ENCODE measurements at regions not wholly inside any gene's neighbourhood (a gene's known extent, or its start where the extent isn't known, plus 50 kb on each side); places are given as distances from the start of the nearest gene placed in this dataset.

GRCh38 chr9:2321523-2322148 is 300.0 kb upstream of the VLDLR start:
- CTCF ChIA-PET (ENCODE audit: low intra/inter-chr PET ratio) = no interaction called here
- POLR2A ChIA-PET = no interaction called here
- H3K4me3 ChIP-seq = no peak overlapping the region
- in situ Hi-C loops (cut with MboI) = no loop called here
- BruUV-seq (replicated peaks) = no TSS peak
- H3K4me1 ChIP-seq (replicated peaks in 1 of 2; ENCODE audit: control insufficient read depth in 2 of 2, insufficient read depth in 2 of 2, low read length in 2 of 2) = no peaks in the 10 kb centered on the region
- no peaks in the 10 kb centered on the region for H3K9me1 ChIP-seq (ENCODE audit: control insufficient read depth, insufficient read depth, low read length)
- FAIRE-seq (no peak), ATAC-seq (no peak), DNase-seq (ENCODE audit: extremely low read depth in 1 of 4, low spot score in 3 of 4) (no peak)
- H3K79me2 ChIP-seq (ENCODE audit: control insufficient read depth, insufficient read depth, low read length) = no peaks in the 10 kb centered on the region
- intact Hi-C loops (cut with micrococcal nuclease) = no loop called here
- H2AFZ ChIP-seq (ENCODE audit: low read depth, low read length) = no peak overlapping the region
- H3K36me3 ChIP-seq (ENCODE audit: control insufficient read depth, insufficient read depth, low read length) = no peaks in the 10 kb centered on the region
- H3K27ac ChIP-seq (ENCODE audit: extremely low read depth, low read depth, low read length) = no peak overlapping the region
- no peak overlapping the region for H3K4me2 ChIP-seq (ENCODE audit: insufficient read depth, low read length)
- no peaks in the 10 kb centered on the region for H3K27me3 ChIP-seq (ENCODE audit: control insufficient read depth in 2 of 2, insufficient read depth in 2 of 2, low read length in 2 of 2)
- no peak overlapping the region for H3K9ac ChIP-seq (ENCODE audit: insufficient read depth in 1 of 2, low read depth in 2 of 2, low read length in 2 of 2)
- H3K9me3 ChIP-seq (replicated peaks; ENCODE audit: control insufficient read depth, insufficient read depth, low read depth, low read length) = no peaks in the 10 kb centered on the region
- TF ChIP-seq CBFB (CRISPR knock-in tag; IDR thresholded peaks at IDR 0.05) = no peak
- TF ChIP-seq SETDB1 (IDR thresholded peaks at IDR 0.05; ENCODE audit: low read length) = no peak
- no peaks in the 10 kb centered on the region for H4K20me1 ChIP-seq (replicated peaks; ENCODE audit: control insufficient read depth, insufficient read depth, low read length)

GRCh38 chr9:2324742-2325141 is 296.8 kb upstream of the VLDLR start:
- in situ Hi-C loops (cut with MboI) (no loop called here), intact Hi-C loops (cut with micrococcal nuclease) (no loop called here)
- no peaks in the 10 kb centered on the region for H3K9me1 ChIP-seq (ENCODE audit: control insufficient read depth, insufficient read depth, low read length)
- no peak overlapping the region for H2AFZ ChIP-seq (ENCODE audit: low read depth, low read length)
- no peaks in the 10 kb centered on the region for H3K27me3 ChIP-seq (ENCODE audit: control insufficient read depth in 2 of 2, insufficient read depth in 2 of 2, low read length in 2 of 2)
- no peaks in the 10 kb centered on the region for H3K36me3 ChIP-seq (ENCODE audit: control insufficient read depth, insufficient read depth, low read length)
- DNase-seq (ENCODE audit: extremely low read depth in 1 of 4, low spot score in 3 of 4) (no peak), FAIRE-seq (no peak), ATAC-seq (no peak)
- no peaks in the 10 kb centered on the region for H3K79me2 ChIP-seq (ENCODE audit: control insufficient read depth, insufficient read depth, low read length)
- H3K9me3 ChIP-seq (replicated peaks; ENCODE audit: control insufficient read depth, insufficient read depth, low read depth, low read length) = no peaks in the 10 kb centered on the region
- WGBS (ENCODE audit: insufficient coverage, low coverage, missing lambda C conversion rate) = 8% methylated on average over 2 of the region's 2 CpGs
- CTCF ChIA-PET (ENCODE audit: low intra/inter-chr PET ratio) = no interaction called here
- no peak overlapping the region for H3K4me3 ChIP-seq
- no peaks in the 10 kb centered on the region for H3K4me1 ChIP-seq (replicated peaks in 1 of 2; ENCODE audit: control insufficient read depth in 2 of 2, insufficient read depth in 2 of 2, low read length in 2 of 2)
- no peak overlapping the region for H3K9ac ChIP-seq (ENCODE audit: insufficient read depth in 1 of 2, low read depth in 2 of 2, low read length in 2 of 2)
- no TSS peak for BruUV-seq (replicated peaks)
- H4K20me1 ChIP-seq (replicated peaks; ENCODE audit: control insufficient read depth, insufficient read depth, low read length) = no peaks in the 10 kb centered on the region
- POLR2A ChIA-PET = no interaction called here
- H3K27ac ChIP-seq (ENCODE audit: extremely low read depth, low read depth, low read length) = no peak overlapping the region
- no peak overlapping the region for H3K4me2 ChIP-seq (ENCODE audit: insufficient read depth, low read length)
- TF ChIP-seq U2AF1 (optimal IDR thresholded peaks at IDR 0.05; ENCODE audit: low read depth, low read length) (no peak), CSDE1 (IDR thresholded peaks at IDR 0.05) (no peak), NR2F6 (CRISPR knock-in tag; IDR thresholded peaks at IDR 0.05) (no peak), ZNF79 (CRISPR knock-in tag; IDR thresholded peaks at IDR 0.05; ENCODE audit: low read depth) (no peak), NBN (IDR thresholded peaks at IDR 0.05; ENCODE audit: low read depth) (no peak), HINFP (tag; conservative IDR thresholded peaks at IDR 0.05; ENCODE audit: low read depth) (no peak), KDM2B (CRISPR knock-in tag; IDR thresholded peaks at IDR 0.05) (no peak), GTF2F1 (IDR thresholded peaks at IDR 0.05; ENCODE audit: low read depth, low read length) (no peak), ZNF639 (CRISPR knock-in tag; conservative IDR thresholded peaks at IDR 0.05 in 1 of 2, IDR thresholded peaks at IDR 0.05 in 1 of 2) (no peak), KDM5B (IDR thresholded peaks at IDR 0.05; ENCODE audit: insufficient replicate concordance, low read depth, low read length) (no peak), THRB (CRISPR knock-in tag; conservative IDR thresholded peaks at IDR 0.05) (no peak)
